SH-SY5Y (cell line): ENCODE measurements at regions not wholly inside any gene's neighbourhood (a gene's known extent, or its start where the extent isn't known, plus 50 kb on each side); places are given as distances from the start of the nearest gene placed in this dataset.

Source experiments
- GATA2 ChIP-seq: IDR thresholded peaks from 2 replicates; pipeline ENCODE4 v1.6.1; 2011; ENCODE audit warnings: mild to moderate bottlenecking, low read depth, low read length
- GATA3 ChIP-seq: IDR thresholded peaks from 2 replicates; pipeline ENCODE4 v1.6.1; 2011; ENCODE audit warnings: low read depth, mild to moderate bottlenecking, low read length, moderate library complexity

DNA sequence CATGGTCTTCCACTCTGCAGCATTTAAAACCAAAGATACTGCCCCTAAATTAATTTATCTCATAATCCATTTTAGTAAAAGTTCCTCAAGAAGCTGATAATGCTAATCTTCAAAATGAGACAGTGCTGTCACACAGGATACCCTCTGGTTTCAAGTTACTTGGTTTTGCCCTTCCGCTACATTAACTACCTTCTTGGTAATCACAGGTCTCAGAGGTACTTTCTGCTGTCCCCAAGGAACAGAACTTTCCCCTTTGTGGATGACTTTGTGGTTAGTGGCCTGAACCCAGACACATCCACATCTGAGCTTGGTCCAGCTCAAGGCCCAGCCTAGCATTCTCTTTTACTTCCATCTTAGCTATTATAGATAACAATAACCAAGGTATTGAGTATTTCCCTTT lies 88.8 kb upstream of the TMEM26 start:
- TF ChIP-seq GATA2 (no peak), GATA3 (no peak)
